LNCAP (cell line): ENCODE measurements at regions not wholly inside any gene's neighbourhood (a gene's known extent, or its start where the extent isn't known, plus 50 kb on each side); places are given as distances from the start of the nearest gene placed in this dataset.

Experiments
- TF ChIP-seq, protein P1 (sequence below): fragments of 450-650 bp; IDR thresholded peaks from 2 replicates; pipeline ENCODE4 v1.5.1; 2017; ENCODE audit warnings: mild to moderate bottlenecking

DNA sequence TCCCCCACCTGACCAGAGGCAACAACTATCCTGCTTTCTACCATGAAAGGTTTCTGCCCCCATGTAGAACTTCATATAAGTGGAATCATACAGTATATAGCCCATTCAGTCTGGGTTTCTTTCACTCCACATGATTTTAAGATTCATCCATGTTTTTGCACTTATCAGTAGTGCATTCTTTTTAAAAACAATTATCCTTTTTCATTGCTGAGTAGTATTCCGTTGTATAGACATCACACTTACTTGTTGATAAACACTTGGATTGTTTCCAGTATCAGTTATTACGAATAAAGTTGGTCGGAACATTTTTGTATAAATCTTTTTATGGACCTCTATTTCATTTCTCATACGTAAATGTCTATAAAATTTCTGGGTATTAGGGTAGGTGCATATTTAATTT, 68.7 kb downstream of the CYCS start:
- TF ChIP-seq, protein P1, sequence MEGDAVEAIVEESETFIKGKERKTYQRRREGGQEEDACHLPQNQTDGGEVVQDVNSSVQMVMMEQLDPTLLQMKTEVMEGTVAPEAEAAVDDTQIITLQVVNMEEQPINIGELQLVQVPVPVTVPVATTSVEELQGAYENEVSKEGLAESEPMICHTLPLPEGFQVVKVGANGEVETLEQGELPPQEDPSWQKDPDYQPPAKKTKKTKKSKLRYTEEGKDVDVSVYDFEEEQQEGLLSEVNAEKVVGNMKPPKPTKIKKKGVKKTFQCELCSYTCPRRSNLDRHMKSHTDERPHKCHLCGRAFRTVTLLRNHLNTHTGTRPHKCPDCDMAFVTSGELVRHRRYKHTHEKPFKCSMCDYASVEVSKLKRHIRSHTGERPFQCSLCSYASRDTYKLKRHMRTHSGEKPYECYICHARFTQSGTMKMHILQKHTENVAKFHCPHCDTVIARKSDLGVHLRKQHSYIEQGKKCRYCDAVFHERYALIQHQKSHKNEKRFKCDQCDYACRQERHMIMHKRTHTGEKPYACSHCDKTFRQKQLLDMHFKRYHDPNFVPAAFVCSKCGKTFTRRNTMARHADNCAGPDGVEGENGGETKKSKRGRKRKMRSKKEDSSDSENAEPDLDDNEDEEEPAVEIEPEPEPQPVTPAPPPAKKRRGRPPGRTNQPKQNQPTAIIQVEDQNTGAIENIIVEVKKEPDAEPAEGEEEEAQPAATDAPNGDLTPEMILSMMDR: no peak

DNA sequence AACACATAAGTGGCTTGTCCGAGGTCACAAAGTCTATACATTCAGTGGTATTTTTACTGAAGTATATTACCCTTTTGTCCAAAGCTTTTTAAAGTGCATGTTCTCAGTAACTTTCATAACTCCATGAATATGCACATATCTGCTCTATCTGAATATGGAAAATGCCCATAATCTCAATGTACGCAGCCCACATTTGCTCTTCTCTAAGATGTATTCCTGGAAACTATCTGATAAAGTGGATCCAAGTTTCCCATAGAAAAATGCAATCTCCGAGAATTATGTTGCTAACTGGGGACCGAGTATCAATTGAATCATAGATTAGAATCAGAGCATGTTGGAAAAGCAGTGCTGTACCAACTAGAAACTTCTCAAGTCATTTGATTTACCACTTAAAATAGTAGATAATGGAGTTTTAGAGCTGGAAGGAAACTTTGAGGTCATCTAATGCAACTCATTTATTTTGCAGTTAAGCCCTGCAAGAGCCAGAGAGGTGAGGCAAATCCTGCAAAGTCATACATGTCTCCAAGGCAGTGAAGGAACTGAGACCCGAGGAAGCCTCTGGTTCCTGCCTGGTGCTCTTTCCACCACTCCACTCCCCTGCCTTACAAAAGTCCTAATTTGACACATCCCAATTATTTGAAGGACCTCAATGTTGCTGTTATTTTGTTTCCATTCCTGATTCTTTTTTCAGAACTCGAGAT, 69.4 kb downstream of the CYCS start:
- TF ChIP-seq, protein P1: no peak

DNA sequence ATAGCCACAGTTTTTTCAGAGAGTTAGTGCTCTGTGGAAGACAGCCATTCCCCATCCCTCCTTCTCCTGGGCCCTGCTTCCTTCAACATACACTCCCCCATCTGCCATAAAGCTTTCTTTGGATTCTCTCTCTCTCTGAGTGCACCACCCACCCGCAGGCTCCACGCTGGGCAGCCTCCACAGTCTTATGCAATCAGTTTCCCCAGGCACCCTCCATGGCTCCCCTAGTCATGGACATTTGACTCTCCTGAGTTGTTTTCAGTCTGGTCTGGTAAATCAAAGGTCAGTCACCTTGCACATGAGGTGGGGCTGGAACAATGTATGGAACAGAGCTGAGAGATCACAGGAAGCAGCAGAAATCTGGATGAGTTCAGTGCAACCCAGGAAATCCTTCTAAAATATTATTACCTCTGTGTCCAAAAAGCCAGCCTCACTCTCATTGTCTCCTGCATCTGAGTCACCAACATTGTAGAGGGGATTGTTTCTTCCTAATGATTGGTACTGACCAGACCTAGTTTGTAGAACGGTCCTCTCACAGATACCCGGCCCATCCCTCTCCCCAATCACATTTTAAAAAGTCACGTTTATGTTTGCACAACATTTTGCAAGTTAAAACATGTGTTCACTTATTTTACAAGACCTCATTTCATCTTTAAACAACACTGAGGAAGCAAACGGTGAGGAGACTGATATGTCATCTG, 70.1 kb downstream of the CYCS start:
- TF ChIP-seq, protein P1: no peak

DNA sequence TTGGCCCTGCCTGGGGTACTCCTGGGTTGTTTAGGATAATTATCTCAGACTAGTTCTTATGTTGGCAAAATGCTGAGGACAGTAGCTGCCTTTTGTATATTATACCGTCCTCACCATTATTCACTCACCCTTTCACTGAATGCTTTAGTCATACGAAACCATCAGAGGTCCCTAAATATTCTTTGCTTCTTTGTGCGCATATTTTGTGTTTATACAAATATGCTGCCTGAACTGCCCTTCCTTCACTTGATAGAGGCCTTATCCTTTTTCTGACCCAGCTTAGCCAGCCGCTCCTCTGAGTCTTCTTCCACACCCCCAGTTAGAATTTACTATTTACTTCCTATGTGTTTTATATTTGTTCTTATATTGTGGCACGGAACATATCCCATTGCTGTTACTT, 70.2 kb upstream of the OSBPL3 start:
- TF ChIP-seq, protein P1: no peak

DNA sequence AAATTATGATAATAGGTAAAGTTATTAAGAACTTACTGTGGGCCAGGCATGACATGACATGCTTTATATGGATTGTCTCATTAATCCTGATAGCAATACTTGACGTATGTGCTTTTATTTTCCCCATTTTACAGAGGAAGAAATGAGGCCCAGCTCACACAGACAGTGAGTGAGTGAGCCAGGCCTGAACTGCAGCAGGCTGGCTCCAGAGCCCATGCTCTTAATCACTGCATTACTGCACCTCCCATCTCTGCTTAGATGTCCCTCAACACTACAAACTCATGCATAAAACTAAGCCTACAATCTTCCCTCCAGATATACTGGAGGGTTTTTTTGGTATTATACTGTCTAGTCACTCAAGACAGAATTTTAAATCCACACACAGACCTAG, 68.5 kb upstream of the OSBPL3 start:
- TF ChIP-seq, protein P1: no peak

DNA sequence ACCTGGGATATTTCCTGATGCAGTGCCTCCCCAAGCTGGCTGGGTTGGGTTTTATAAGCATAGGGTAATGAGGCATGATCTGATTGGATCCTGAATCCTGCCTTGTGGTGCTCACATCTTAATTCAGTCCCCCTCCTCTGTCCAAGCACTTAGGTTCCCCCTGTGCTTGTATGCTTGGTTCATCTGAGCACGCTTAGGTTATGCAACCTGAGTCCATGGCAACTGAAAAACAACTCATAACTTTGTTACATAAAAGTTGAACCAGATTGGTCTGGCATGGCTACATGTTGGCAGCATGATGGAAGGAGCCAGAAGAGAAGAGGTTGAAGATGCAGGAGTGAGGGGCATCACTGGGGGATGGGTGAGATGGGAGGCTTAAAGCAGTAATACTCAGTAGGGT, 57.3 kb upstream of the OSBPL3 start:
- TF ChIP-seq, protein P1: no peak

DNA sequence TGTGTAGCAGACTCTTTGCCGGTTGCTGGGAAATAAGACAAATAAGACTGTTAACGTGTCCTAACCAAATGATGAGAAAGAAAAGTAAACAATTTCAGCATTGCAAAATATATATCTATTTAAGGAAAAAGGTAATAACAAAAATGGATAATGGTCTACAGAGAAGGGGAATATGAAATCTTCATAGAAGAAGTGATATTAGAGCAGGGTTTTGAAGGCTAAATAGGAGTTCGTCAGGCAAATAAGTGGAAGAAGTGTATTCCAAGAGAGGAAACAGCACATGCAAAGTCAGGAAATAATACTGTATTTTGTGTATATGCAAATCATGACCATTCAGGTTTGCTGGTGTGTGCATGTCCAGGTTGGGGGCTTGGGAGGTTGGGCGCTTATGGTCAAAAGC, 55.3 kb upstream of the OSBPL3 start:
- TF ChIP-seq, protein P1: no peak
